ENCODE measurements at regions not wholly inside any gene's neighbourhood (a gene's known extent, or its start where the extent isn't known, plus 50 kb on each side); places are given as distances from the start of the nearest gene placed in this dataset.

DNA sequence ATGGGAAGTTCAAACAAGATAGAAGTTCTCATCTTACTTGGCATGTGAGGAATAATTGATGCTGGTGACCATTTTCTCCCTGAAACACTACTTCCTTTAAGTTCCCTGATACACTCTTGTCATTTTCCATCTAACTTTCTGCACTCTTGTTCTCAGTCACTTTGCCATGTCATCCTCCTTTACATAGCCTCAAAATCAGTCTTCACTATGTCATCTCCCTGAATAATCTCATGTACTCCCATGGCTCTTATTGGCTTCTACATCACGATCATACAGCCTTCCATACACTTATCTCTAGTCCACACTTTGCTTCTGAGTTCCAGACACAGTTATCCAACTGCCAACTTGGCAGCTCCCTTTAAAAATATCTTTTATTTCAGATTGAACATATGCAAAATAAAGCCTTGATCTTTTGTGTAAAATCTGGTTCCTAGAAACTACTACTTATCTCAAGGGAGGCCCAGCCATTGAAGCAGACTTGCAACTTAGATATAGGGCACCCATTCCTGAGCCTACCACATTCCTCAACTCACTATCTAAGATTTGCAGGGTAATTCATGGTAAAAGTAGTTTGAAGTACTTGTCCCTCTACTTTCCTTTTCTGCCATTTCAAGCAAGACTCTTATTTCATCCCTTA is 1070.2 kb upstream of the NXPH2 start:
- BruUV-seq (replicated peaks) = no TSS peak

DNA sequence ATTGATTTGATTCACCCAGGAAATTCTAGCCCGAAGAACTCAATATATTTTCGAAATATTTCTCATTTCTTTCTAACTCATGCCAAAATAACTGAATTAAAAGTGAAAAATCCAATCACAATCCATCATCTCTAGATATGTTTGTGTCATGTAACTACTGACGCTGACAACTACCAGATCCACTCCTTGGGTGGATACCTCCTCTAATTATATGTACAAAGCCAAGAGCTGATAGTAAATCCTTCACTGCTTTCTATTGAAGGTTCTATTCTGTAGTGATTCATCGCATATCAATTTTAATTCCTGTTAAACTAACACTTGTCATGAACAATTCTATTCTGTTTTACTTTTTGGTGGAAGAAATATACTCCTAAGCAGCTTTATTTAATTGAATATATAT is 1056.6 kb upstream of the NXPH2 start:
- ChIA-PET POLR2A (no interaction called here), CTCF (interaction anchor here (0.7 kb wide), 1 partner anchor 26 kb away, joined by 3 read pairs; no protein-coding TSS in a partner anchor)
- TF ChIP-seq, protein P1, sequence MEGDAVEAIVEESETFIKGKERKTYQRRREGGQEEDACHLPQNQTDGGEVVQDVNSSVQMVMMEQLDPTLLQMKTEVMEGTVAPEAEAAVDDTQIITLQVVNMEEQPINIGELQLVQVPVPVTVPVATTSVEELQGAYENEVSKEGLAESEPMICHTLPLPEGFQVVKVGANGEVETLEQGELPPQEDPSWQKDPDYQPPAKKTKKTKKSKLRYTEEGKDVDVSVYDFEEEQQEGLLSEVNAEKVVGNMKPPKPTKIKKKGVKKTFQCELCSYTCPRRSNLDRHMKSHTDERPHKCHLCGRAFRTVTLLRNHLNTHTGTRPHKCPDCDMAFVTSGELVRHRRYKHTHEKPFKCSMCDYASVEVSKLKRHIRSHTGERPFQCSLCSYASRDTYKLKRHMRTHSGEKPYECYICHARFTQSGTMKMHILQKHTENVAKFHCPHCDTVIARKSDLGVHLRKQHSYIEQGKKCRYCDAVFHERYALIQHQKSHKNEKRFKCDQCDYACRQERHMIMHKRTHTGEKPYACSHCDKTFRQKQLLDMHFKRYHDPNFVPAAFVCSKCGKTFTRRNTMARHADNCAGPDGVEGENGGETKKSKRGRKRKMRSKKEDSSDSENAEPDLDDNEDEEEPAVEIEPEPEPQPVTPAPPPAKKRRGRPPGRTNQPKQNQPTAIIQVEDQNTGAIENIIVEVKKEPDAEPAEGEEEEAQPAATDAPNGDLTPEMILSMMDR (IDR thresholded peaks at IDR 0.05; ENCODE audit: extremely low read depth in 1 of 2, insufficient read depth in 1 of 2, low read depth in 1 of 2, low read length in 2 of 2) = no peak
- TF ChIP-seq EZH2 (IDR thresholded peaks at IDR 0.05; ENCODE audit: borderline replicate concordance, low read depth, low read length, severe bottlenecking) = no peak
- TF ChIP-seq, protein P2, sequence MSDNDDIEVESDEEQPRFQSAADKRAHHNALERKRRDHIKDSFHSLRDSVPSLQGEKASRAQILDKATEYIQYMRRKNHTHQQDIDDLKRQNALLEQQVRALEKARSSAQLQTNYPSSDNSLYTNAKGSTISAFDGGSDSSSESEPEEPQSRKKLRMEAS (IDR thresholded peaks at IDR 0.05; ENCODE audit: insufficient read depth, insufficient read length) = no peak
- TF ChIP-seq FOS (IDR thresholded peaks at IDR 0.05; ENCODE audit: borderline replicate concordance, insufficient read depth, low read length) = no peak
- TF ChIP-seq GATA2 (IDR thresholded peaks at IDR 0.05; ENCODE audit: insufficient read depth, insufficient read length, low read depth, low read length) = no peak
- H3K4me3 ChIP-seq (replicated peaks in 1 of 3; ENCODE audit: insufficient read depth in 1 of 3, low read depth in 1 of 3, low read length in 3 of 3) = no peak overlapping the region
- H3K36me3 ChIP-seq (ENCODE audit: control insufficient read depth in 2 of 2, extremely low read depth in 1 of 2, insufficient read depth in 2 of 2, low read length in 2 of 2) = no peaks in the 10 kb centered on the region
- DNase-seq (ENCODE audit: low read depth, low spot score) (no peak), FAIRE-seq (no peak)
- no peaks in the 10 kb centered on the region for H3K27me3 ChIP-seq (ENCODE audit: control insufficient read depth in 2 of 2, insufficient read depth in 2 of 2, low read length in 2 of 2)
- H3K9ac ChIP-seq (replicated peaks; ENCODE audit: extremely low read depth, insufficient read depth, low read length) = no peak overlapping the region
- no peak overlapping the region for H3K4me2 ChIP-seq (ENCODE audit: insufficient read depth, low read length)
- H3K27ac ChIP-seq (ENCODE audit: insufficient read depth, low read depth, low read length) = no peak overlapping the region
- no peaks in the 10 kb centered on the region for H4K20me1 ChIP-seq (replicated peaks; ENCODE audit: control insufficient read depth, extremely low read depth, insufficient read depth, low read length)
- no peaks in the 10 kb centered on the region for H3K79me2 ChIP-seq (ENCODE audit: control insufficient read depth, insufficient read depth, low read length)
- intact Hi-C loops (cut with micrococcal nuclease) = no loop called here
- no peak overlapping the region for H2AFZ ChIP-seq (ENCODE audit: low read depth, low read length)
- BruUV-seq (replicated peaks) = no TSS peak
- no peaks in the 10 kb centered on the region for H3K4me1 ChIP-seq (ENCODE audit: control insufficient read depth, extremely low read depth, insufficient read depth, low read length)
- H3K9me1 ChIP-seq (replicated peaks; ENCODE audit: control insufficient read depth, extremely low read depth, insufficient read depth, low read length) = no peaks in the 10 kb centered on the region
- dilution Hi-C loops (cut with MboI; ENCODE audit: extremely low pct_ligation_motif_present, low sequenced_read_pairs) = no loop called here
- no peaks in the 10 kb centered on the region for H3K9me3 ChIP-seq (replicated peaks; ENCODE audit: control insufficient read depth, insufficient read depth, low read length)

More for the DNA sequence above, 1070.2 kb upstream of the NXPH2 start:
- TF ChIP-seq POLR2A (IDR thresholded peaks at IDR 0.05; ENCODE audit: low read depth, low read length) = no peak
- H3K9me1 ChIP-seq (replicated peaks; ENCODE audit: control insufficient read depth, extremely low read depth, insufficient read depth, low read length) = no peaks in the 10 kb centered on the region
- dilution Hi-C loops (cut with MboI; ENCODE audit: extremely low pct_ligation_motif_present, low sequenced_read_pairs) (no loop called here), intact Hi-C loops (cut with micrococcal nuclease) (no loop called here)
- no peak overlapping the region for H2AFZ ChIP-seq (ENCODE audit: low read depth, low read length)
- ChIA-PET POLR2A (interaction anchor here (0.7 kb wide), 1 partner anchor 42 kb away, joined by 3 read pairs; no protein-coding TSS in a partner anchor), CTCF (no interaction called here)
- DNase-seq (ENCODE audit: low read depth, low spot score) (no peak), FAIRE-seq (no peak)
- no peaks in the 10 kb centered on the region for H3K36me3 ChIP-seq (ENCODE audit: control insufficient read depth in 2 of 2, extremely low read depth in 1 of 2, insufficient read depth in 2 of 2, low read length in 2 of 2)
- H3K27ac ChIP-seq (ENCODE audit: insufficient read depth, low read depth, low read length) = no peak overlapping the region
- no peaks in the 10 kb centered on the region for H3K4me1 ChIP-seq (ENCODE audit: control insufficient read depth, extremely low read depth, insufficient read depth, low read length)
- no peaks in the 10 kb centered on the region for H3K79me2 ChIP-seq (ENCODE audit: control insufficient read depth, insufficient read depth, low read length)
- H3K9me3 ChIP-seq (replicated peaks; ENCODE audit: control insufficient read depth, insufficient read depth, low read length) = no peaks in the 10 kb centered on the region
- no peaks in the 10 kb centered on the region for H4K20me1 ChIP-seq (replicated peaks; ENCODE audit: control insufficient read depth, extremely low read depth, insufficient read depth, low read length)
- H3K4me3 ChIP-seq (replicated peaks in 1 of 3; ENCODE audit: insufficient read depth in 1 of 3, low read depth in 1 of 3, low read length in 3 of 3) = no peak overlapping the region
- no peak overlapping the region for H3K9ac ChIP-seq (replicated peaks; ENCODE audit: extremely low read depth, insufficient read depth, low read length)
- no peaks in the 10 kb centered on the region for H3K27me3 ChIP-seq (ENCODE audit: control insufficient read depth in 2 of 2, insufficient read depth in 2 of 2, low read length in 2 of 2)
- H3K4me2 ChIP-seq (ENCODE audit: insufficient read depth, low read length) = no peak overlapping the region
